ENCODE measurements at regions not wholly inside any gene's neighbourhood (a gene's known extent, or its start where the extent isn't known, plus 50 kb on each side); places are given as distances from the start of the nearest gene placed in this dataset.

GRCh38 chr15:91664224-91664836 lies 189.2 kb upstream of the SLCO3A1 start:
- no peaks in the 10 kb centered on the region for H3K36me3 ChIP-seq (ENCODE audit: control insufficient read depth in 3 of 3, insufficient read depth in 3 of 3, low read length in 3 of 3)
- H3K9ac ChIP-seq (ENCODE audit: low read depth in 1 of 3, low read length in 3 of 3) = no peak overlapping the region
- peaks cover 8 to 12% (median 8%) of the 10 kb centered on the region in 3 donors for H3K27me3 ChIP-seq (ENCODE audit: control insufficient read depth in 3 of 3, insufficient read depth in 3 of 3, low read length in 3 of 3)
- H3K9me3 ChIP-seq (ENCODE audit: control insufficient read depth in 3 of 3, low read length in 3 of 3) = no peaks in the 10 kb centered on the region
- no peak overlapping the region for H3K4me3 ChIP-seq (ENCODE audit: low read length in 3 of 3)
- no peak overlapping the region for H3K27ac ChIP-seq (ENCODE audit: low read depth, low read length)
- no peaks in the 10 kb centered on the region for H3K4me1 ChIP-seq (ENCODE audit: control insufficient read depth in 3 of 3, insufficient read depth in 3 of 3, low read length in 3 of 3)

GRCh38 chr15:91665212-91665611 lies 188.3 kb upstream of the SLCO3A1 start:
- Histone ChIP-seq H3K9ac (ENCODE audit: low read depth in 1 of 3, low read length in 3 of 3) (no peak overlapping the region), H3K27ac (ENCODE audit: low read depth, low read length) (no peak overlapping the region), H3K4me3 (ENCODE audit: low read length in 3 of 3) (no peak overlapping the region), H3K9me3 (ENCODE audit: control insufficient read depth in 3 of 3, low read length in 3 of 3) (no peaks in the 10 kb centered on the region), H3K27me3 (ENCODE audit: control insufficient read depth in 3 of 3, insufficient read depth in 3 of 3, low read length in 3 of 3) (peaks cover 8 to 12% (median 8%) of the 10 kb centered on the region in 3 donors), H3K36me3 (ENCODE audit: control insufficient read depth in 3 of 3, insufficient read depth in 3 of 3, low read length in 3 of 3) (no peaks in the 10 kb centered on the region), H3K4me1 (ENCODE audit: control insufficient read depth in 3 of 3, insufficient read depth in 3 of 3, low read length in 3 of 3) (no peaks in the 10 kb centered on the region)

GRCh38 chr15:91668370-91668769 lies 185.1 kb upstream of the SLCO3A1 start:
- H3K9me3 ChIP-seq (ENCODE audit: control insufficient read depth in 3 of 3, low read length in 3 of 3) = no peaks in the 10 kb centered on the region
- H3K36me3 ChIP-seq (ENCODE audit: control insufficient read depth in 3 of 3, insufficient read depth in 3 of 3, low read length in 3 of 3) = no peaks in the 10 kb centered on the region
- H3K27me3 ChIP-seq (ENCODE audit: control insufficient read depth in 3 of 3, insufficient read depth in 3 of 3, low read length in 3 of 3) = peaks cover under 1 to 12% (median 2%) of the 10 kb centered on the region in 3 donors
- no peaks in the 10 kb centered on the region for H3K4me1 ChIP-seq (ENCODE audit: control insufficient read depth in 3 of 3, insufficient read depth in 3 of 3, low read length in 3 of 3)
- no peak overlapping the region for H3K9ac ChIP-seq (ENCODE audit: low read depth in 1 of 3, low read length in 3 of 3)
- no peak overlapping the region for H3K4me3 ChIP-seq (ENCODE audit: low read length in 3 of 3)
- H3K27ac ChIP-seq (ENCODE audit: low read depth, low read length) = no peak overlapping the region

GRCh38 chr15:91670108-91670507 lies 183.4 kb upstream of the SLCO3A1 start:
- no peak overlapping the region for H3K27ac ChIP-seq (ENCODE audit: low read depth, low read length)
- no peak overlapping the region for H3K4me3 ChIP-seq (ENCODE audit: low read length in 3 of 3)
- H3K27me3 ChIP-seq (ENCODE audit: control insufficient read depth in 3 of 3, insufficient read depth in 3 of 3, low read length in 3 of 3) = peaks cover 0 to 3% (median 0%) of the 10 kb centered on the region in 3 donors
- no peak overlapping the region for H3K9ac ChIP-seq (ENCODE audit: low read depth in 1 of 3, low read length in 3 of 3)
- no peaks in the 10 kb centered on the region for H3K36me3 ChIP-seq (ENCODE audit: control insufficient read depth in 3 of 3, insufficient read depth in 3 of 3, low read length in 3 of 3)
- no peaks in the 10 kb centered on the region for H3K4me1 ChIP-seq (ENCODE audit: control insufficient read depth in 3 of 3, insufficient read depth in 3 of 3, low read length in 3 of 3)
- no peaks in the 10 kb centered on the region for H3K9me3 ChIP-seq (ENCODE audit: control insufficient read depth in 3 of 3, low read length in 3 of 3)

GRCh38 chr15:91678003-91678402 lies 175.5 kb upstream of the SLCO3A1 start:
- H3K4me3 ChIP-seq (ENCODE audit: low read length in 3 of 3) = no peak overlapping the region
- H3K36me3 ChIP-seq (ENCODE audit: control insufficient read depth in 3 of 3, insufficient read depth in 3 of 3, low read length in 3 of 3) = no peaks in the 10 kb centered on the region
- H3K4me1 ChIP-seq (ENCODE audit: control insufficient read depth in 3 of 3, insufficient read depth in 3 of 3, low read length in 3 of 3) = no peaks in the 10 kb centered on the region
- H3K27ac ChIP-seq (ENCODE audit: low read depth, low read length) = no peak overlapping the region
- H3K9me3 ChIP-seq (ENCODE audit: control insufficient read depth in 3 of 3, low read length in 3 of 3) = no peaks in the 10 kb centered on the region
- H3K9ac ChIP-seq (ENCODE audit: low read depth in 1 of 3, low read length in 3 of 3) = no peak overlapping the region
- peaks cover 0 to 4% (median 3%) of the 10 kb centered on the region in 3 donors for H3K27me3 ChIP-seq (ENCODE audit: control insufficient read depth in 3 of 3, insufficient read depth in 3 of 3, low read length in 3 of 3)

- H3K27ac ChIP-seq (ENCODE audit: low read depth, low read length) = no peak overlapping the region
- no peak overlapping the region for H3K9ac ChIP-seq (ENCODE audit: low read depth in 1 of 3, low read length in 3 of 3)
- H3K27me3 ChIP-seq (ENCODE audit: control insufficient read depth in 3 of 3, insufficient read depth in 3 of 3, low read length in 3 of 3) = peaks cover 0 to 4% (median 3%) of the 10 kb centered on the region in 3 donors
- no peaks in the 10 kb centered on the region for H3K36me3 ChIP-seq (ENCODE audit: control insufficient read depth in 3 of 3, insufficient read depth in 3 of 3, low read length in 3 of 3)
- H3K4me1 ChIP-seq (ENCODE audit: control insufficient read depth in 3 of 3, insufficient read depth in 3 of 3, low read length in 3 of 3) = no peaks in the 10 kb centered on the region
- no peaks in the 10 kb centered on the region for H3K9me3 ChIP-seq (ENCODE audit: control insufficient read depth in 3 of 3, low read length in 3 of 3)
- no peak overlapping the region for H3K4me3 ChIP-seq (ENCODE audit: low read length in 3 of 3)
Observed at GRCh38 chr15:91679447-91679846, 174.1 kb upstream of the SLCO3A1 start.

GRCh38 chr15:91685436-91685835 lies 168.1 kb upstream of the SLCO3A1 start:
- Histone ChIP-seq H3K27me3 (ENCODE audit: control insufficient read depth in 3 of 3, insufficient read depth in 3 of 3, low read length in 3 of 3) (peaks cover 0 to 4% (median 3%) of the 10 kb centered on the region in 3 donors), H3K9me3 (ENCODE audit: control insufficient read depth in 3 of 3, low read length in 3 of 3) (no peaks in the 10 kb centered on the region), H3K4me1 (ENCODE audit: control insufficient read depth in 3 of 3, insufficient read depth in 3 of 3, low read length in 3 of 3) (no peaks in the 10 kb centered on the region), H3K27ac (ENCODE audit: low read depth, low read length) (no peak overlapping the region), H3K4me3 (ENCODE audit: low read length in 3 of 3) (no peak overlapping the region), H3K36me3 (ENCODE audit: control insufficient read depth in 3 of 3, insufficient read depth in 3 of 3, low read length in 3 of 3) (no peaks in the 10 kb centered on the region), H3K9ac (ENCODE audit: low read depth in 1 of 3, low read length in 3 of 3) (no peak overlapping the region)

- no peak overlapping the region for H3K4me3 ChIP-seq (ENCODE audit: low read length in 3 of 3)
- no peaks in the 10 kb centered on the region for H3K9me3 ChIP-seq (ENCODE audit: control insufficient read depth in 3 of 3, low read length in 3 of 3)
- no peak overlapping the region for H3K9ac ChIP-seq (ENCODE audit: low read depth in 1 of 3, low read length in 3 of 3)
- no peaks in the 10 kb centered on the region for H3K4me1 ChIP-seq (ENCODE audit: control insufficient read depth in 3 of 3, insufficient read depth in 3 of 3, low read length in 3 of 3)
- no peaks in the 10 kb centered on the region for H3K36me3 ChIP-seq (ENCODE audit: control insufficient read depth in 3 of 3, insufficient read depth in 3 of 3, low read length in 3 of 3)
- H3K27me3 ChIP-seq (ENCODE audit: control insufficient read depth in 3 of 3, insufficient read depth in 3 of 3, low read length in 3 of 3) = no peaks in the 10 kb centered on the region
- no peak overlapping the region for H3K27ac ChIP-seq (ENCODE audit: low read depth, low read length)
Observed at GRCh38 chr15:91688811-91689210, 164.7 kb upstream of the SLCO3A1 start.

- Histone ChIP-seq H3K36me3 (ENCODE audit: control insufficient read depth in 3 of 3, insufficient read depth in 3 of 3, low read length in 3 of 3) (no peaks in the 10 kb centered on the region), H3K9me3 (ENCODE audit: control insufficient read depth in 3 of 3, low read length in 3 of 3) (no peaks in the 10 kb centered on the region), H3K9ac (ENCODE audit: low read depth in 1 of 3, low read length in 3 of 3) (no peak overlapping the region), H3K27me3 (ENCODE audit: control insufficient read depth in 3 of 3, insufficient read depth in 3 of 3, low read length in 3 of 3) (no peaks in the 10 kb centered on the region), H3K4me3 (ENCODE audit: low read length in 3 of 3) (no peak overlapping the region), H3K4me1 (ENCODE audit: control insufficient read depth in 3 of 3, insufficient read depth in 3 of 3, low read length in 3 of 3) (no peaks in the 10 kb centered on the region), H3K27ac (ENCODE audit: low read depth, low read length) (no peak overlapping the region)
Observed at GRCh38 chr15:91689377-91689776, 164.1 kb upstream of the SLCO3A1 start.

GRCh38 chr15:91692596-91692995 lies 160.9 kb upstream of the SLCO3A1 start:
- Histone ChIP-seq H3K9ac (ENCODE audit: low read depth in 1 of 3, low read length in 3 of 3) (no peak overlapping the region), H3K27me3 (ENCODE audit: control insufficient read depth in 3 of 3, insufficient read depth in 3 of 3, low read length in 3 of 3) (no peaks in the 10 kb centered on the region), H3K4me1 (ENCODE audit: control insufficient read depth in 3 of 3, insufficient read depth in 3 of 3, low read length in 3 of 3) (no peaks in the 10 kb centered on the region), H3K36me3 (ENCODE audit: control insufficient read depth in 3 of 3, insufficient read depth in 3 of 3, low read length in 3 of 3) (no peaks in the 10 kb centered on the region), H3K9me3 (ENCODE audit: control insufficient read depth in 3 of 3, low read length in 3 of 3) (no peaks in the 10 kb centered on the region), H3K27ac (ENCODE audit: low read depth, low read length) (peak overlapping the region; percentile 85), H3K4me3 (ENCODE audit: low read length in 3 of 3) (no peak overlapping the region)

Measured in skeletal muscle tissue (tissue), 3 donors.